ENCODE measurements at regions not wholly inside any gene's neighbourhood (a gene's known extent, or its start where the extent isn't known, plus 50 kb on each side); places are given as distances from the start of the nearest gene placed in this dataset.

GRCh38 chr2:139427164-139427563 is 647.0 kb upstream of the NXPH2 start:
- TF ChIP-seq, protein P1, sequence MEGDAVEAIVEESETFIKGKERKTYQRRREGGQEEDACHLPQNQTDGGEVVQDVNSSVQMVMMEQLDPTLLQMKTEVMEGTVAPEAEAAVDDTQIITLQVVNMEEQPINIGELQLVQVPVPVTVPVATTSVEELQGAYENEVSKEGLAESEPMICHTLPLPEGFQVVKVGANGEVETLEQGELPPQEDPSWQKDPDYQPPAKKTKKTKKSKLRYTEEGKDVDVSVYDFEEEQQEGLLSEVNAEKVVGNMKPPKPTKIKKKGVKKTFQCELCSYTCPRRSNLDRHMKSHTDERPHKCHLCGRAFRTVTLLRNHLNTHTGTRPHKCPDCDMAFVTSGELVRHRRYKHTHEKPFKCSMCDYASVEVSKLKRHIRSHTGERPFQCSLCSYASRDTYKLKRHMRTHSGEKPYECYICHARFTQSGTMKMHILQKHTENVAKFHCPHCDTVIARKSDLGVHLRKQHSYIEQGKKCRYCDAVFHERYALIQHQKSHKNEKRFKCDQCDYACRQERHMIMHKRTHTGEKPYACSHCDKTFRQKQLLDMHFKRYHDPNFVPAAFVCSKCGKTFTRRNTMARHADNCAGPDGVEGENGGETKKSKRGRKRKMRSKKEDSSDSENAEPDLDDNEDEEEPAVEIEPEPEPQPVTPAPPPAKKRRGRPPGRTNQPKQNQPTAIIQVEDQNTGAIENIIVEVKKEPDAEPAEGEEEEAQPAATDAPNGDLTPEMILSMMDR (optimal IDR thresholded peaks at IDR 0.05 in 1 of 3, IDR thresholded peaks at IDR 0.05 in 1 of 3, conservative IDR thresholded peaks at IDR 0.05 in 1 of 3; ENCODE audit: extremely low read depth in 1 of 3, insufficient read depth in 2 of 3, low read length in 3 of 3): no peak
- no peak for TF ChIP-seq EZH2 (IDR thresholded peaks at IDR 0.05; ENCODE audit: low read length)
